ENCODE measurements at regions not wholly inside any gene's neighbourhood (a gene's known extent, or its start where the extent isn't known, plus 50 kb on each side); places are given as distances from the start of the nearest gene placed in this dataset.

DNA sequence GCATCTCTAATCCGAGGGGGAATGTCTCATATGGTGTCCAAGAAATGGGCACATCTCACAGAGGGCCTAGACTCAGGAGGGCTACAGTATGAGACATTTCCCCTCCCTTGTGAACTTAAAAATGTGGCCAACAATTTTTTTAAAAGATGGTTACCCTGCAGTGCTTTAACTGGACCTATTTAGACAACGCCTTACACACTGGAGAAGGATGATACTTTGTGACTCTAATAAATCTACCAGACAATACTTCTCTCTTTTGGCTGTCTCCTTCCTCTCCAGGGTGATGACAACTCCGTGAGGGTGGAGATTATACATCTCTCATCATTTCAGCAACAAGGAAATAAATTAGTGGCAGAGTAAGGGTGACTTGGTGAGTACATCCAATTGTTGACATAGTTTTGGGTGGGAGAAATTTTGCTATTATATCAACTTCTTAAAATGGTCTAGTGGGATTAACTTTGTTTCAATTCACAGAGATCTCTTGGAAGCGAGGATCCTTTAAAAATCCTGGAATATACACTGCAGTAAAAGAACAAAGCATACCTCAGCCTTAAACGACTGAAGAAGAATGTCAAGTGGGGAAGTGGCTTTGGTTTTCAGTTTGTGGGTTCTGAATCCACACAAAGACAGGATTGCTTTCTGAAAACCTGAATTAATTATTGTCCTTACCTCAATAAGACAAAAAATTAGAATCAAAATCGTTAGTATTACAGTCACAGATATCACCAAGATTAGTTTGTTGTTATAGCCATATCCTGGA is 89.8 kb downstream of the KPNA2 start:
- TF ChIP-seq, protein P1, sequence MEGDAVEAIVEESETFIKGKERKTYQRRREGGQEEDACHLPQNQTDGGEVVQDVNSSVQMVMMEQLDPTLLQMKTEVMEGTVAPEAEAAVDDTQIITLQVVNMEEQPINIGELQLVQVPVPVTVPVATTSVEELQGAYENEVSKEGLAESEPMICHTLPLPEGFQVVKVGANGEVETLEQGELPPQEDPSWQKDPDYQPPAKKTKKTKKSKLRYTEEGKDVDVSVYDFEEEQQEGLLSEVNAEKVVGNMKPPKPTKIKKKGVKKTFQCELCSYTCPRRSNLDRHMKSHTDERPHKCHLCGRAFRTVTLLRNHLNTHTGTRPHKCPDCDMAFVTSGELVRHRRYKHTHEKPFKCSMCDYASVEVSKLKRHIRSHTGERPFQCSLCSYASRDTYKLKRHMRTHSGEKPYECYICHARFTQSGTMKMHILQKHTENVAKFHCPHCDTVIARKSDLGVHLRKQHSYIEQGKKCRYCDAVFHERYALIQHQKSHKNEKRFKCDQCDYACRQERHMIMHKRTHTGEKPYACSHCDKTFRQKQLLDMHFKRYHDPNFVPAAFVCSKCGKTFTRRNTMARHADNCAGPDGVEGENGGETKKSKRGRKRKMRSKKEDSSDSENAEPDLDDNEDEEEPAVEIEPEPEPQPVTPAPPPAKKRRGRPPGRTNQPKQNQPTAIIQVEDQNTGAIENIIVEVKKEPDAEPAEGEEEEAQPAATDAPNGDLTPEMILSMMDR (IDR thresholded peaks at IDR 0.05; ENCODE audit: insufficient read depth, low read length, missing control alignments): no peak
- ChIA-PET CTCF (no interaction called here), POLR2A (no interaction called here)
- no peak overlapping the region for H3K4me3 ChIP-seq (ENCODE audit: low read depth, low read length)
- DNase-seq (ENCODE audit: low read depth, low spot score): no peak

DNA sequence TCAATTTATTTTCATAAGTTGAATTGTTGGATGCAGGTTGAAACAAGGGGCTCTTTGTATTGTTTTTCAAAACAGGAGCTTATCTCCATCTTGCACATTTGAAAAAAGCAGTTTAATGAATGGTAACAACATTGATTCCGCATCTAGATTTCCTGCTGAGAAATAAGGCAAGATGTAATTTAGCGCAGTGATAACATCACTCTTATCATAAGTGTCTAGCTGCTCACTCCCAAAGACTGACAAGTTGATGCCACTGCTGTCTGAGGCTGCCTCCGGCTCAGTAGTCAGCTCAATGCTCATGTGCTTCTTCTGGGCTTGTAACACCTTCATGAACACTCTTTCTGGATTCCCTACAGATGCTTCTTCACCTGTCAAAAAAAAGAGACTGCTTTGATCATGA is 92.4 kb downstream of the KPNA2 start:
- no peak overlapping the region for H3K4me3 ChIP-seq (ENCODE audit: low read depth, low read length)
- CTCF ChIA-PET: no interaction called here
- POLR2A ChIA-PET: no interaction called here
- TF ChIP-seq, protein P1 (IDR thresholded peaks at IDR 0.05; ENCODE audit: insufficient read depth, low read length, missing control alignments): no peak
- no peak for DNase-seq (ENCODE audit: low read depth, low spot score)

DNA sequence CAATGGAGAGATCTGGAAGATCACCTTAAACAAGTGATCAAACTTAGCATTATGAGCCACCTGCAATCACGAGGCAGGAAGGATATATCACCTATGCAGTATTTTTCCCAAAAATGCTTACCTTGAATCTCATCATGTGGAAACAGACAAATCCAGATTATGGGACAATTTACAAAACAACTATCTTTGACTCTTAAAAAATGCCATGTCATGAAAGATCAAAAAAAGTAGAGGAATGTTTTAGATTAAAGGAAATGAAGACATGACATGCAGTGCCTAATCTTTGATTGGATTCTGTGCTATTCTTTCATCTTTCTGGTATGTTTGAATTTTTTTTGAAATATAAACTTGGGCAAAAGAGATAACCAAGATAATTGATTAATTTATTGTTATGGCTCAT is 95.9 kb downstream of the KPNA2 start:
- TF ChIP-seq, protein P1 (IDR thresholded peaks at IDR 0.05; ENCODE audit: insufficient read depth, low read length, missing control alignments): no peak
- no peak overlapping the region for H3K4me3 ChIP-seq (ENCODE audit: low read depth, low read length)
- CTCF ChIA-PET: no interaction called here
- no peak for DNase-seq (ENCODE audit: low read depth, low spot score)
- POLR2A ChIA-PET: interaction anchor here (0.7 kb wide), 1 partner anchor 33 kb away, joined by 3 read pairs; no protein-coding TSS in a partner anchor

DNA sequence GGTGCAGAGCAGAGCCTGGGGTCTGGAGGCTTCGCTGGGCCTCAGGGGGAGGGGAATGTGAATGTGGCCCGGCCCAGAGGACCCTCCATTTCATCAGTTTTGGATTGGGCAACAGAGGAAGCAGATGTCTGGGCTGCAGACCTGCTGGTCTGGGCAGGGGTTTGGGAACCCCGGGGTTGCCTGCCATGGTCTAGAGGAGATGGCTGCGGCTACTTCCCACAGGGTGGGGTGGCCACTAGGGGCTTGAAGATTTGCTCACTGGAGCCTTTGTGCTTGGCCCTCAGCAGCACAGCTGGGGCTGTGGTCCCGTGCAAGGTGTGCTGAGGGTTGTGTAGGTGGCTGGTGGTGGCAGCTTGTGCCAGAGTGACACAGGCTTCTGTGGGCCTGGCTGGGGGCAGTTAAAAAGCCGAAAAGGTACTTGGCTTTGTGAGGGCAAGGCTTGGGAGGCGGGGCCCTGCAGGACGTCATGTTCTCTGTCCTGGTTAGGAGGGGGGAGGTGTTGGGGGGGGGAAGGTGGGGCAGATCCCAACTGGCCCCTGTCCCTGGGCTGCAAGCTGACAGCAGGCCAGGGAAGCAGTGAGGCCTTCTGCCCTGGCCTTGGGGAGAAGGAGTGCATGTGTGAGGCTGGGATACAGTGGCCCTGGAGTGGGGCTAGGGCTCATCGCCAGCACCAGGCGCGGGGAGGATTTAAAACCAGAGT is 98.0 kb downstream of the KPNA2 start:
- ChIA-PET CTCF (no interaction called here), POLR2A (no interaction called here)
- H3K4me3 ChIP-seq (ENCODE audit: low read depth, low read length): no peak overlapping the region
- no peak for DNase-seq (ENCODE audit: low read depth, low spot score)
- TF ChIP-seq, protein P1 (IDR thresholded peaks at IDR 0.05; ENCODE audit: insufficient read depth, low read length, missing control alignments): no peak

DNA sequence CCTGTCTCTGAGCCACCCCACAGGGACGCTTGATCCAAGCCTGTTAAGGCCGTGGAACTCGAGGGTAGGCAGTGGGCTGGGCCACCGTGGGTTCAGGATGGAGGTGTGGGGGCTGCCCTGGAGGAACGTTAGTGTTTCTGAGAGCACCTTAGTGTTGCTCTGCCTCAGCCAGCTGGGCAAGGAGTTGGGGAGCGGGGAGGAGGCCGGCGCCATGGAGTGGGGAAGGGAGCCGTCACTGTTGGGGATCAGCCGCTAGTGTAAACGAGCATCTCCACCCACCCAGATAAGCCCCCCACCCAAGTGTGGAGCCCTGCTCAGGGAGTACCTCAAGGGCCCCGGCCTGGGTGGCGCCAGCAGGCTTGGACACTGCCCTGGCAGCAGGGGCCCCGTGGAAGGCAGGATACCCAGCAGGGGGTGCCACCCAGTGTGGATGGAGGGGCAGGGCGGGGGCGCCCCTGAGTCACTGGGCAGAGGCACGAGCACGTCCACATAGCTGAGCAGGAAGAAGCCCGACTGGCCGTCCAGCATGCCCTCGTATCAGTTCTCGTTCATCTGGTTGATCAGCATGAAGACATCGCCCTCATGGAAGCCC is 98.6 kb downstream of the KPNA2 start:
- ChIA-PET POLR2A (no interaction called here), CTCF (interaction anchor here (1.0 kb wide), 1 partner anchor 38 kb away, joined by 3 read pairs; no protein-coding TSS in a partner anchor)
- DNase-seq (ENCODE audit: low read depth, low spot score): no peak
- TF ChIP-seq, protein P1 (IDR thresholded peaks at IDR 0.05; ENCODE audit: insufficient read depth, low read length, missing control alignments): no peak
- H3K4me3 ChIP-seq (ENCODE audit: low read depth, low read length): no peak overlapping the region

DNA sequence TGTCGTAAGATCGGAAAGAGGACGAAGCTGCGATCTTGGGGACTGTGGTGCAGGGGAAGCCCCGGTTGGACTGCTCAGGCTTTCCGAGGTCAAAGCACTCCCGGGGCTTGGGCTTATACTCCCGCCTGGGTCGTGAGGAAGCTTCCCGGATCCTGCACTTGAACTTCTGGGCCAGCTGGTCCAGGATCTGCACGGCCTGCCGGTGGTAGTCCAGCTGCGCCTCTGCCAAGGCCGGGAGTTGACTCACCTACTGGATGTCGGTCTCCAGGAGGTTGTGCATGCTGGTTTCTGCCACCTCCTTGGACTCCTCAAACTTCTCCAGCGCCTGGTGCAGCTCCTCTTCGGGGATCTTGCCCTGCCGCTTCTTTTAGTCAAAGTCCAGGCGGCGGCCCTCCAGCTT is 99.2 kb downstream of the KPNA2 start:
- no peak overlapping the region for H3K4me3 ChIP-seq (ENCODE audit: low read depth, low read length)
- no peak for DNase-seq (ENCODE audit: low read depth, low spot score)
- TF ChIP-seq, protein P1 (IDR thresholded peaks at IDR 0.05; ENCODE audit: insufficient read depth, low read length, missing control alignments): no peak
- ChIA-PET CTCF (interaction anchor here (1.0 kb wide), 1 partner anchor 38 kb away, joined by 3 read pairs; no protein-coding TSS in a partner anchor), POLR2A (no interaction called here)
